ENCODE measurements at regions not wholly inside any gene's neighbourhood (a gene's known extent, or its start where the extent isn't known, plus 50 kb on each side); places are given as distances from the start of the nearest gene placed in this dataset.
"Not testable (repeated sequence)": the region's sequence is repeated elsewhere in the genome, so short reads cannot be mapped to it uniquely, and the experiment has no call there.

DNA sequence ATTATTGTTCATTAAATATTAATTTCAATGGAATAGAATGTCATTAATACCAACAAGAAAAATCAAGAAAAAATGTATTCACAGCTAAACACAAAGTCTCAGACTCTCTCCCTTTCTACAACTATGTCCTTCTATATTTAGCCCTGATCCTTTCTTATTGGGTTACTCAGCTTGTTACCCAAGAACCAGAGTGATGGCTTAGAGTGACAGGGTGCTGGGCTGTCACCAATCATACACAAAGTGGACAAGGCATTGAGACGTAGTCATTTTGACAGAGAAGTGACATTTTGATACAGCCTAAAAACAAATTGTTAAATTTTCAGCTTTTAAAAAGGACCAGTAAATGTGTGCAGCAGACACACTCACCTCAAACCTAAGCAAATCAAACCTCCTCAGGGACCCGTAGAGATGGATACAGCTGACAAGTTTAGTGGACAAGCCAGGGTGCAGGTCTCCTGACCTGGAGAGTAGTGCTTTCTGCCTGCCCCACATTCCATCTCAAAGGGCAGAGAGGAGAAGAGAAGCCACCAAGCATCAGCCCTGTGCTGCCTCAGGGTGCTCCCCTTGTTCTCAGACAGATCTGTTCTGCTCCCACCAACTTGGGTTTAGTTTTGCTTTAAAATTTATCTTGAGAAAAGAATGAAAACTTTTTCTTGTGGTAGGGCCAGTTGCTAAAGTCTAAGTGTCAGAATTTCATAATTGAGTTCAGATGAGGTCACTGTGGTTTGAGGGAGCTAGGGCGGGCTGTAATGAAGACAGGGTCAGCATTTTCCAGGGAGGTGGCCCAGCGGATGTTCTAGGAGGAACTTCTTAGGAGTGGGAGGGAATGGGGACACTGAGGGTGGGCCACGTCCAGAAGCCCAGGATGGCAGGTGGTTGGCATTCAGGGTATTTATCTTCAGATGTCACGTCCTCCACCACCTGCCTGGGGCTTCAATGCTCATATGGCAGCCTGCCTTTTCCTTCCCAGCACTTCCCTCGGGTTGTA is 136.5 kb upstream of the TBL1XR1 start:
- peaks cover 5% of the 10 kb centered on the region for H3K27me3 Mint-ChIP-seq (ENCODE audit: low read depth)
- no peak overlapping the region for H3K4me3 Mint-ChIP-seq
- no peaks in the 10 kb centered on the region for H3K36me3 Mint-ChIP-seq (ENCODE audit: low read depth)
- no peak for DNase-seq
- intact Hi-C loops (cut with micrococcal nuclease), result no loop called here
- no peaks in the 10 kb centered on the region for H3K9me3 Mint-ChIP-seq
- H3K4me1 Mint-ChIP-seq (ENCODE audit: low read depth), result peaks cover 24% of the 10 kb centered on the region
- no peak overlapping the region for H3K27ac Mint-ChIP-seq
- CTCF ChIA-PET, result interaction anchor here (0.6 kb wide), 1 partner anchor 308 kb away, joined by 3 read pairs; no protein-coding TSS in a partner anchor

DNA sequence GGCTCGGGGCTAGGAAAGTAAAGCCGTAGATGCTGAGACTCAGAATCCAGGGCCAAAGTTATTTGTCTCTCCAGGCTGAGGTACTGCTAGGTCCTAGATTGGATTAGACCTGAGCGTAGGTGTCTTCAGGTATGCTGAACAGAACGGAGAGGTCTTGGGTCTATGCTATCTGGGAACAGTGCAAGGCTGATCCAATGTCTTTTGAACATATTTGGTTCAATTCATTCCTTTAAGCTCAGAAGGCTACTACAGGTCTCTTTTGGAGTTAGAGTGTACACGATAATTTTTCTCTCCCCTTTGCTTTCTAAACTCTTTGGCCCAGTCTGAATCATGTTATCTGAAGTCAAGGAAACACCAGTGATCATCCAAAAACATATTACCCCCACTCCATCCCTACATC is 137.5 kb upstream of the TBL1XR1 start:
- CTCF ChIA-PET, result no interaction called here
- DNase-seq, result no peak
- H3K4me3 Mint-ChIP-seq, result no peak overlapping the region
- H3K27ac Mint-ChIP-seq, result no peak overlapping the region
- peaks cover 5% of the 10 kb centered on the region for H3K27me3 Mint-ChIP-seq (ENCODE audit: low read depth)
- no peaks in the 10 kb centered on the region for H3K36me3 Mint-ChIP-seq (ENCODE audit: low read depth)
- H3K4me1 Mint-ChIP-seq (ENCODE audit: low read depth), result peaks cover 31% of the 10 kb centered on the region
- no peaks in the 10 kb centered on the region for H3K9me3 Mint-ChIP-seq
- intact Hi-C loops (cut with micrococcal nuclease), result no loop called here

DNA sequence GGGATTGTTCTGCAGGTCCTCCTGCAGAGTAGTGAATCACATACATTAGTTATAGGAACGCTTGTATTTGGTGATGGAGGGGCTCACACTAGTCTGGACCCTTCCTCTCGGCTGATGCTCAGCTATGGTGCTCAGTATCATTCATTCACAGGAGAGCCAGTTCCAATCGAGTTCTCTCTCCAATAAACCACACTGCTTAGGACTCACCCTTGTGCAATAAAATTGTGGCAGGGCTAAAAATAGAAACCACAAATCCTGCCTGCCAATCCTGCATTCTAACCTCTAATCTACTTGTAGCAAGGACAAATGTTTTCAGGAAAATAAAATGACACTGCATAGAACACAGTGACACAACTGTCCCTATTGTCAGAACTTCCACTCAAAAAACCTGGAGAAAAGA is 138.4 kb upstream of the TBL1XR1 start:
- Mint-ChIP-seq H3K4me3 (no peak overlapping the region), H3K27me3 (ENCODE audit: low read depth) (peaks cover 5% of the 10 kb centered on the region), H3K27ac (no peak overlapping the region), H3K36me3 (ENCODE audit: low read depth) (no peaks in the 10 kb centered on the region), H3K4me1 (ENCODE audit: low read depth) (peaks cover 31% of the 10 kb centered on the region), H3K9me3 (no peaks in the 10 kb centered on the region)
- intact Hi-C loops (cut with micrococcal nuclease), result no loop called here
- DNase-seq, result no peak
- CTCF ChIA-PET, result no interaction called here

GRCh38 chr3:177336873-177337450 is 139.7 kb upstream of the TBL1XR1 start:
- intact Hi-C loops (cut with micrococcal nuclease), result loop anchor here (1.0 kb wide), 7 partner anchors 8 to 136 kb away; no protein-coding TSS in a partner anchor
- Mint-ChIP-seq H3K27ac (peak overlapping the region; percentile 42), H3K4me3 (no peak overlapping the region), H3K36me3 (ENCODE audit: low read depth) (no peaks in the 10 kb centered on the region), H3K4me1 (ENCODE audit: low read depth) (peaks cover 33% of the 10 kb centered on the region), H3K9me3 (no peaks in the 10 kb centered on the region), H3K27me3 (ENCODE audit: low read depth) (peaks cover 5% of the 10 kb centered on the region)
- CTCF ChIA-PET, result interaction anchor here (0.6 to 1.2 kb wide), 4 partner anchors 13 to 365 kb away, joined by 3 to 4 read pairs (median 4); no protein-coding TSS in a partner anchor
- DNase-seq, result no peak

- Mint-ChIP-seq H3K4me1 (ENCODE audit: low read depth) (peaks cover 36% of the 10 kb centered on the region), H3K27me3 (ENCODE audit: low read depth) (peaks cover 5% of the 10 kb centered on the region), H3K4me3 (no peak overlapping the region), H3K9me3 (no peaks in the 10 kb centered on the region), H3K27ac (peak overlapping the region; percentile 42), H3K36me3 (ENCODE audit: low read depth) (no peaks in the 10 kb centered on the region)
- peak; percentile 91 for DNase-seq
- CTCF ChIA-PET, result interaction anchor here (0.6 to 1.2 kb wide), 4 partner anchors 14 to 20 kb away, joined by 3 to 4 read pairs (median 4); no protein-coding TSS in a partner anchor
- intact Hi-C loops (cut with micrococcal nuclease), result loop anchor here (1.0 kb wide), 7 partner anchors 8 to 136 kb away; no protein-coding TSS in a partner anchor
Observed at GRCh38 chr3:177337541-177338331, 140.5 kb upstream of the TBL1XR1 start.

DNA sequence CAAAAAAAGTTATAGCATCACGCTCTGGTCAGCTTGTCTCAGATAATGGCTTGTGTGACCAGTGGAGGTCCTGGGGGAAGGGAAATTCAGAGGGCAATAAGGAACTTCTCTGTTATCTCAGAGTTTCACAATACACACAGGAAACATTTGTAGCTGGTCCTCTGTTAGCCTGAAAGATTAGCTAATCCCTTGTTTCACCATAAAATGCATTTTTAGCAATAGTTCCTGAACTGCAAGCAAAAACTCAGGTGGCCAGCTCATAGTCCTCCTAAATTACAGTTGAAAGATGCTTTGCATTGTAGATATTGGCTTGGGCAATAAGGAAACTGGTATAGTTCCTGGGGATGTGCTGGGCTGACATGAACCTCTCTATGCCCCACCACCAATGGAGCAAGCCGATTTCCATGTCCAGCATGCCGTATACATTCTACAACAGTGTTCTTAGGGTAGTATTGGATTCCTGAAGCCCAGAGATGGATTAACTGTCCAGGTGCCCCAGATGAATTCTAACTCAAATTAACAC is 141.5 kb upstream of the TBL1XR1 start:
- intact Hi-C loops (cut with micrococcal nuclease), result no loop called here
- Mint-ChIP-seq H3K4me1 (ENCODE audit: low read depth) (peaks cover 35% of the 10 kb centered on the region), H3K36me3 (ENCODE audit: low read depth) (no peaks in the 10 kb centered on the region), H3K27ac (no peak overlapping the region), H3K4me3 (no peak overlapping the region), H3K27me3 (ENCODE audit: low read depth) (peaks cover 5% of the 10 kb centered on the region), H3K9me3 (no peaks in the 10 kb centered on the region)
- no peak for DNase-seq
- CTCF ChIA-PET, result interaction anchor here (0.8 kb wide), 1 partner anchor 193 kb away, joined by 4 read pairs; no protein-coding TSS in a partner anchor

GRCh38 chr3:177339220-177339703 is 142.0 kb upstream of the TBL1XR1 start:
- CTCF ChIA-PET, result interaction anchor here (0.8 kb wide), 1 partner anchor 194 kb away, joined by 4 read pairs; no protein-coding TSS in a partner anchor
- H3K9me3 Mint-ChIP-seq; H3K4me3 Mint-ChIP-seq; intact Hi-C loops (cut with micrococcal nuclease); DNase-seq; H3K36me3 Mint-ChIP-seq (ENCODE audit: low read depth); H3K27me3 Mint-ChIP-seq (ENCODE audit: low read depth): not testable (repeated sequence)
- Mint-ChIP-seq H3K27ac (peak overlapping the region; percentile 51), H3K4me1 (ENCODE audit: low read depth) (peaks cover 38% of the 10 kb centered on the region)

DNA sequence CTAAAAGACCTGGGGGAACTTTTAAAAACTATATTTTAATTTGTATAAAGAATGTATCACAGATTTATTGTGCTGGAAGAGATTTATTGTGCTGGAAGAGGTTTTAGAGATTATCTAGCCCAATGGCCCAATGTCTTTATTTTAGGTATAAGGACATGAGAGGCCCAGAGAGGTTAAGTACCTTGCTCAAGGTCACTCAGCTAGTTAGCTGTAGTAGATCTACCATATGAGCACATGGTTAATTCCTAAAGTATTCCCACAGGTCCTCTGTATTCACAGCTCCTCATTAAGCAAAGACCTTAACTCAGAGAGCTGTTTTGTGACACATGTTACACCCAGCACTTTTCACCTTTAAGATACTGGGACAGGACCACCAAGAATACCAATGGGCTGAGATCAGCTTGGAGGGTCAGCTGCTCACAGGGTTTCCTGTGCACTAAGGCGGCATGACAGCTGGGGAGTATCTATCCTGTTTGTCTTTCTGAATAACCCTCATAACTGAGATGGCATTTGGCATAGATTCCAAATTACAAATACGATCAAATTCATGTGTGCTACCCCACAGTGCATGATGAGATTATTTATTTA is 143.1 kb upstream of the TBL1XR1 start:
- H3K36me3 Mint-ChIP-seq (ENCODE audit: low read depth), result no peaks in the 10 kb centered on the region
- CTCF ChIA-PET, result interaction anchor here (0.6 to 0.7 kb wide), 2 partner anchors 11 to 23 kb away, joined by 3 read pairs; no protein-coding TSS in a partner anchor
- DNase-seq, result no peak
- H3K27me3 Mint-ChIP-seq (ENCODE audit: low read depth), result no peaks in the 10 kb centered on the region
- no peak overlapping the region for H3K4me3 Mint-ChIP-seq
- no peaks in the 10 kb centered on the region for H3K9me3 Mint-ChIP-seq
- peaks cover 46% of the 10 kb centered on the region for H3K4me1 Mint-ChIP-seq (ENCODE audit: low read depth)
- H3K27ac Mint-ChIP-seq, result no peak overlapping the region
- intact Hi-C loops (cut with micrococcal nuclease), result no loop called here

- no peaks in the 10 kb centered on the region for H3K9me3 Mint-ChIP-seq
Observed at GRCh38 chr3:177341736-177342419, 144.6 kb upstream of the TBL1XR1 start.

DNA sequence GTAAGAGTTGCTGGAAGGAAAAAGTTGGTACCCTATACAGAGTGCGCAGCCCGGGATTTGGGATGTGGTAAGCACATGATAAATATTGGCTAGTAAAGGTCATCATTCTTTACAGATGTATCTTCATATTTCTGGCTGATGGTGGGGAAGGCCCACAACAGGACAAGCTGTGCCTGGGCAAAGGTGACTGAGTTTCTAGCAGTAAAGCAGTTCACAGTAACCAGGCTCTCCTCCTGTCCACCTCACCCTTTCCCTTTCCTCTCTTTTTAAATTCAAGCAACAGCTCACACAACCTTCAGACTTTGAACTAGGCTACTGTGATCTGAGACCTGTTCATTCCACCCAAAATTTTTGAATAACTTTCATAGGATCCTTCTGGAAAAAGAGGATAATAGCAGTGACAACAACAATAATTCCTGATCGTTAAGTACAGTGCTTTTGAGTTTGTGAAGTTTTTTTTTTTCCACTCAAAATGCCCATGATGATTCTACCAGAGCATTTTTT is 145.9 kb upstream of the TBL1XR1 start:
- H3K4me1 Mint-ChIP-seq (ENCODE audit: low read depth), result peaks cover 46% of the 10 kb centered on the region
- no peaks in the 10 kb centered on the region for H3K9me3 Mint-ChIP-seq
- no peak overlapping the region for H3K4me3 Mint-ChIP-seq
- DNase-seq, result no peak
- H3K27me3 Mint-ChIP-seq (ENCODE audit: low read depth), result no peaks in the 10 kb centered on the region
- intact Hi-C loops (cut with micrococcal nuclease), result no loop called here
- H3K36me3 Mint-ChIP-seq (ENCODE audit: low read depth), result no peaks in the 10 kb centered on the region
- CTCF ChIA-PET, result no interaction called here
- H3K27ac Mint-ChIP-seq, result no peak overlapping the region

More at GRCh38 chr3:177341736-177342419, 144.6 kb upstream of the TBL1XR1 start:
- H3K36me3 Mint-ChIP-seq (ENCODE audit: low read depth), result no peaks in the 10 kb centered on the region
- CTCF ChIA-PET, result interaction anchor here (0.6 kb wide), 2 partner anchors 164 to 175 kb away, joined by 4 read pairs; no protein-coding TSS in a partner anchor
- no peak for DNase-seq
- intact Hi-C loops (cut with micrococcal nuclease), result no loop called here
- H3K27me3 Mint-ChIP-seq (ENCODE audit: low read depth), result no peaks in the 10 kb centered on the region
- H3K4me1 Mint-ChIP-seq (ENCODE audit: low read depth), result peaks cover 54% of the 10 kb centered on the region
- H3K4me3 Mint-ChIP-seq, result no peak overlapping the region
- H3K27ac Mint-ChIP-seq, result no peak overlapping the region
